H9 (cell line): ENCODE measurements at regions not wholly inside any gene's neighbourhood (a gene's known extent, or its start where the extent isn't known, plus 50 kb on each side); places are given as distances from the start of the nearest gene placed in this dataset.
"Not testable (repeated sequence)": the region's sequence is repeated elsewhere in the genome, so short reads cannot be mapped to it uniquely, and the experiment has no call there.

Source experiments
- DNase-seq: peaks from one replicate; pipeline ENCODE4 v3.0.0-alpha.2; 2017
- H2AFZ ChIP-seq: one replicate; pipeline ENCODE4 v1.6.1; 2013; ENCODE audit warnings: mild to moderate bottlenecking, low read length, control low read depth, moderate library complexity
- H2AK5ac ChIP-seq: 2 replicates; pipeline ENCODE4 v1.6.1; 2013; ENCODE audit warnings: low read length, control low read depth, mixed read lengths; ENCODE audit not compliant: insufficient read length
- H2BK120ac ChIP-seq: one replicate; pipeline ENCODE4 v1.6.1; 2013; ENCODE audit warnings: low read depth, mild to moderate bottlenecking, low read length, control low read depth, inconsistent platforms; ENCODE audit not compliant: poor library complexity, severe bottlenecking
- H2BK12ac ChIP-seq: 2 replicates; pipeline ENCODE4 v1.6.1; 2013; ENCODE audit warnings: low read length, control low read depth, mixed read lengths, low read depth; ENCODE audit not compliant: insufficient read length
- H2BK15ac ChIP-seq: 2 replicates; pipeline ENCODE4 v1.6.1; 2013; ENCODE audit warnings: low read depth, low read length, control low read depth
- H2BK20ac ChIP-seq: one replicate; pipeline ENCODE4 v1.6.1; 2013; ENCODE audit warnings: low read depth, mild to moderate bottlenecking, low read length, control low read depth, inconsistent platforms; ENCODE audit not compliant: poor library complexity, severe bottlenecking
- H2BK5ac ChIP-seq: 2 replicates; pipeline ENCODE4 v1.6.1; 2013; ENCODE audit warnings: low read length, control low read depth, mixed read lengths; ENCODE audit not compliant: insufficient read length
- H3K14ac ChIP-seq: 2 replicates; pipeline ENCODE4 v1.6.1; 2013; ENCODE audit warnings: low read length, control low read depth; ENCODE audit not compliant: insufficient read depth
- H3K18ac ChIP-seq: 2 replicates; pipeline ENCODE4 v1.6.1; 2013; ENCODE audit warnings: low read depth, mild to moderate bottlenecking, mixed read lengths, low read length, control low read depth; ENCODE audit not compliant: insufficient read length
- H3K23ac ChIP-seq: 2 replicates; pipeline ENCODE4 v1.6.1; 2013; ENCODE audit warnings: low read length, control low read depth, mixed read lengths, low read depth; ENCODE audit not compliant: insufficient read length
- H3K23me2 ChIP-seq: 2 replicates; pipeline ENCODE4 v1.6.1; 2013; ENCODE audit warnings: low read depth, mild to moderate bottlenecking, mixed read lengths, low read length, control low read depth; ENCODE audit not compliant: insufficient read length, poor library complexity, severe bottlenecking
- H3K27ac ChIP-seq: 2 replicates; pipeline ENCODE4 v1.5.1; 2013; ENCODE audit warnings: low read length, control low read depth, mixed read lengths, low read depth; ENCODE audit not compliant: insufficient read length
- H3K27me3 ChIP-seq: 2 replicates; pipeline ENCODE4 v1.6.1; 2013; ENCODE audit warnings: low read length, control low read depth, inconsistent platforms; ENCODE audit not compliant: insufficient read depth
- H3K4ac ChIP-seq: 2 replicates; pipeline ENCODE4 v1.6.1; 2013; ENCODE audit warnings: low read depth, mild to moderate bottlenecking, control low read depth, inconsistent platforms, low read length, moderate library complexity
- H3K4me1 ChIP-seq: 2 replicates; pipeline ENCODE4 v1.6.1; 2013; ENCODE audit warnings: low read length, control low read depth, inconsistent platforms; ENCODE audit not compliant: insufficient read depth
- H3K4me2 ChIP-seq: 2 replicates; pipeline ENCODE4 v1.6.1; 2013; ENCODE audit warnings: low read length, control low read depth, mixed read lengths; ENCODE audit not compliant: insufficient read length, insufficient read depth
- H3K56ac ChIP-seq: 2 replicates; pipeline ENCODE4 v1.6.1; 2013; ENCODE audit warnings: low read depth, mild to moderate bottlenecking, mixed read lengths, low read length, control low read depth; ENCODE audit not compliant: insufficient read length
- H3K79me1 ChIP-seq: 2 replicates; pipeline ENCODE4 v1.6.1; 2013; ENCODE audit warnings: low read depth, mild to moderate bottlenecking, moderate library complexity, low read length, control low read depth, inconsistent platforms; ENCODE audit not compliant: insufficient read depth, poor library complexity, severe bottlenecking
- H3K79me2 ChIP-seq: 2 replicates; pipeline ENCODE4 v1.6.1; 2013; ENCODE audit warnings: low read length, control low read depth, inconsistent platforms; ENCODE audit not compliant: insufficient read depth
- H3K9ac ChIP-seq: 2 replicates; pipeline ENCODE4 v1.6.1; 2013; ENCODE audit warnings: low read length, control low read depth, mixed read lengths; ENCODE audit not compliant: insufficient read length; ENCODE audit errors: extremely low read depth
- H3K9me3 ChIP-seq: one replicate; pipeline ENCODE4 v1.6.1; 2013; ENCODE audit warnings: low read depth, low read length, inconsistent platforms; ENCODE audit not compliant: control insufficient read depth
- H3T11ph ChIP-seq: one replicate; pipeline ENCODE4 v1.6.1; 2013; ENCODE audit warnings: mild to moderate bottlenecking, low read length, control low read depth, inconsistent platforms
- H4K20me1 ChIP-seq: one replicate; pipeline ENCODE4 v1.6.1; 2013; ENCODE audit not compliant: control insufficient read depth, insufficient read length, insufficient read depth
- H4K5ac ChIP-seq: 2 replicates; pipeline ENCODE4 v1.6.1; 2013; ENCODE audit warnings: low read depth, mild to moderate bottlenecking, mixed read lengths, low read length, control low read depth; ENCODE audit not compliant: insufficient read length
- H4K8ac ChIP-seq: replicated peaks from 2 replicates; pipeline ENCODE4 v1.6.1; 2013; ENCODE audit warnings: low read length, control low read depth, mixed read lengths, low read depth; ENCODE audit not compliant: insufficient read length
- H4K91ac ChIP-seq: 2 replicates; pipeline ENCODE4 v1.6.1; 2013; ENCODE audit warnings: low read depth, mild to moderate bottlenecking, moderate library complexity, mixed read lengths, low read length, control low read depth; ENCODE audit not compliant: insufficient read length
- H3K27ac Mint-ChIP-seq, 3 experiments: 2 replicates in 2 of 3; 3 replicates in 1 of 3; pipeline ENCODE4 v1.8.0; 2020 to 2021; ENCODE audit warnings: mixed read lengths in 3 of 3, mild to moderate bottlenecking in 1 of 3, moderate library complexity in 1 of 3
- H3K27me3 Mint-ChIP-seq: 2 replicates; pipeline ENCODE4 v1.8.0; 2021; ENCODE audit warnings: low read depth, mild to moderate bottlenecking, moderate library complexity, mixed read lengths
- H3K36me3 Mint-ChIP-seq, 3 experiments: 2 replicates in 2 of 3; 3 replicates in 1 of 3; pipeline ENCODE4 v1.8.0; 2020 to 2021; ENCODE audit warnings: low read depth in 3 of 3, mixed read lengths in 3 of 3; ENCODE audit not compliant: insufficient read depth in 1 of 3
- H3K4me1 Mint-ChIP-seq, 2 experiments: 2 replicates each; pipeline ENCODE4 v1.8.0; 2020; ENCODE audit warnings: mixed read lengths in 2 of 2
- H3K4me3 Mint-ChIP-seq, 2 experiments: 2 replicates in 1 of 2; 3 replicates in 1 of 2; pipeline ENCODE4 v1.8.0; 2020 to 2021; ENCODE audit warnings: mild to moderate bottlenecking in 2 of 2, mixed read lengths in 2 of 2, moderate library complexity in 1 of 2
- H3K9me3 Mint-ChIP-seq, 2 experiments: 2 replicates in 1 of 2; 3 replicates in 1 of 2; pipeline ENCODE4 v1.8.0; 2020; ENCODE audit warnings: mild to moderate bottlenecking in 2 of 2, mixed read lengths in 2 of 2, moderate library complexity in 1 of 2
- WGBS: extraction: QIAGEN DNeasy Blood & Tissue Kit; methylation state at CpG from one replicate; pipeline ENCODE4 v1.1.7; 2013; ENCODE audit warnings: missing lambda C conversion rate, low lambda C conversion rate, mixed read lengths; ENCODE audit not compliant: insufficient read length; ENCODE audit errors: extremely low coverage; 5-methylcytosine and 5-hydroxymethylcytosine counted together
- TF ChIP-seq, protein P1 (sequence below): fragments of 200-600 bp; sonication (generic); conservative IDR thresholded peaks from 3 replicates; pipeline ENCODE4 v1.8.0; 2021; ENCODE audit warnings: antibody characterized with exemption, mild to moderate bottlenecking

DNA sequence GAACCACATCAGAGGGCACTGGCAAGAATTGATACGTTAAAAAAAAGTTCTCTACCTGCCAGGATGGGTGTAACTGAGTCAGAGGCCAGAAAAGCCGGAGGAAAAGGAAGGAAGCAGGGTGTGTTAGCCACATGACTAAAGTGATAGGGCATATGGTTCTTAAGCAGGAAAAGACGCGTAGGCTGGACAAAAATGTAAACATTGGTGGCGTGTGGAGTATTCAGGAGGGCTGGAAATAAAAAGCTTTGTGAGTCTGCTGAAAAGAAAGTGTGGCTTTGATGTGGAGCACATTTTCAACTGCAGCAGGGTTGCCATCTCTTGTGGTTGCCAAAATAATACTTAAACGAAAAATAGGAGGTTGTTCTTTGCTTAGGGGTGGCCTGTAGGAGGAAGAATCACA, 186.5 kb upstream of the RPL34 start:
- DNase-seq = no peak
- Histone ChIP-seq H3K14ac (no peak overlapping the region), H4K5ac (no peak overlapping the region), H3K4ac (no peak overlapping the region), H4K8ac (no peak overlapping the region), H3K9me3 (no peaks in the 10 kb centered on the region), H2AFZ (no peak overlapping the region), H3K18ac (no peak overlapping the region), H3T11ph (no peak overlapping the region), H3K4me1 (no peaks in the 10 kb centered on the region), H2BK15ac (no peak overlapping the region), H3K56ac (no peak overlapping the region), H3K27me3 (no peaks in the 10 kb centered on the region), H2BK20ac (no peak overlapping the region), H3K23me2 (no peaks in the 10 kb centered on the region), H3K79me2 (no peaks in the 10 kb centered on the region), H3K27ac (no peak overlapping the region), H2BK5ac (no peak overlapping the region), H3K23ac (no peak overlapping the region), H3K4me2 (no peak overlapping the region), H4K20me1 (no peaks in the 10 kb centered on the region), H2BK12ac (no peak overlapping the region), H3K9ac (no peak overlapping the region), H2BK120ac (no peak overlapping the region), H3K79me1 (no peaks in the 10 kb centered on the region), H2AK5ac (no peak overlapping the region), H4K91ac (no peak overlapping the region)
- no peaks in the 10 kb centered on the region for H3K4me1 Mint-ChIP-seq
- WGBS = no CpG with 5 or more reads among the region's 6 CpGs
- no peak overlapping the region for H3K27ac Mint-ChIP-seq
- peaks cover 2 to 5% of the 10 kb centered on the region in 2 experiments; a peak in 3 of 5 replicates for H3K9me3 Mint-ChIP-seq
- H3K36me3 Mint-ChIP-seq = no peaks in the 10 kb centered on the region
- TF ChIP-seq, protein P1, sequence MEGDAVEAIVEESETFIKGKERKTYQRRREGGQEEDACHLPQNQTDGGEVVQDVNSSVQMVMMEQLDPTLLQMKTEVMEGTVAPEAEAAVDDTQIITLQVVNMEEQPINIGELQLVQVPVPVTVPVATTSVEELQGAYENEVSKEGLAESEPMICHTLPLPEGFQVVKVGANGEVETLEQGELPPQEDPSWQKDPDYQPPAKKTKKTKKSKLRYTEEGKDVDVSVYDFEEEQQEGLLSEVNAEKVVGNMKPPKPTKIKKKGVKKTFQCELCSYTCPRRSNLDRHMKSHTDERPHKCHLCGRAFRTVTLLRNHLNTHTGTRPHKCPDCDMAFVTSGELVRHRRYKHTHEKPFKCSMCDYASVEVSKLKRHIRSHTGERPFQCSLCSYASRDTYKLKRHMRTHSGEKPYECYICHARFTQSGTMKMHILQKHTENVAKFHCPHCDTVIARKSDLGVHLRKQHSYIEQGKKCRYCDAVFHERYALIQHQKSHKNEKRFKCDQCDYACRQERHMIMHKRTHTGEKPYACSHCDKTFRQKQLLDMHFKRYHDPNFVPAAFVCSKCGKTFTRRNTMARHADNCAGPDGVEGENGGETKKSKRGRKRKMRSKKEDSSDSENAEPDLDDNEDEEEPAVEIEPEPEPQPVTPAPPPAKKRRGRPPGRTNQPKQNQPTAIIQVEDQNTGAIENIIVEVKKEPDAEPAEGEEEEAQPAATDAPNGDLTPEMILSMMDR = no peak
- H3K4me3 Mint-ChIP-seq = no peak overlapping the region
- H3K27me3 Mint-ChIP-seq = peaks cover 7% of the 10 kb centered on the region

DNA sequence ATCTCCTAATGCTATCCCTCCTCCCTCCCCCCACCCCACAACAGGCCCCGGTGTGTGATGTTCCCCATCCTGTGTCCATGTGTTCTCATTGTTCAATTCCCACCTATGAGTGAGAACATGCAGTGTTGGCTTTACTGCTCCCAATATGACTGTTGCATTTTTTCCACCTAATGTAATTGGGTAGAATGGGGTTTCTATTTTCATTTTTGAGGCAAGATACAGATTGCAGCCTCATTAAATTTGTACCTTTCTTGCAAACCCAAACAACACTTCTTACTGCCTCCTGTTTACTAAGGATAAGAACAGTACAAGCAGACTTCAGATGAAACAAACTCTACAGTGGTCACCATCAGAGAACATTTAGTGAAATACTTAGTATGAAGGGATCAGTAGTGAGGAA, 187.0 kb upstream of the RPL34 start:
- H2BK120ac ChIP-seq, DNase-seq, H4K8ac ChIP-seq, H3K23me2 ChIP-seq, H3K9me3 ChIP-seq, H3K4me2 ChIP-seq, H3K14ac ChIP-seq, H3K27me3 Mint-ChIP-seq, H2BK15ac ChIP-seq, H2BK20ac ChIP-seq, H3K23ac ChIP-seq, H3K79me1 ChIP-seq, H3K27ac Mint-ChIP-seq, H3K4me3 Mint-ChIP-seq, H3K18ac ChIP-seq, H4K91ac ChIP-seq, H4K20me1 ChIP-seq, H3K27ac ChIP-seq, H2BK5ac ChIP-seq, H3K79me2 ChIP-seq, H3K4me1 Mint-ChIP-seq, H4K5ac ChIP-seq, H3K56ac ChIP-seq, H3K4me1 ChIP-seq, H3K9ac ChIP-seq, H2AFZ ChIP-seq, H2BK12ac ChIP-seq, H2AK5ac ChIP-seq, H3K36me3 Mint-ChIP-seq, H3K4ac ChIP-seq, H3K27me3 ChIP-seq, H3K9me3 Mint-ChIP-seq, H3T11ph ChIP-seq: not testable (repeated sequence)
- WGBS = no CpG with 5 or more reads among the region's 1 CpG
